H1 (cell line): ENCODE measurements at regions not wholly inside any gene's neighbourhood (a gene's known extent, or its start where the extent isn't known, plus 50 kb on each side); places are given as distances from the start of the nearest gene placed in this dataset.

Experiments used
- CEBPB ChIP-seq: IDR thresholded peaks from 2 replicates; pipeline ENCODE4 v1.6.1; 2012; ENCODE audit warnings: low read depth, low read length
- FOSL1 ChIP-seq: IDR thresholded peaks from 2 replicates; pipeline ENCODE4 v1.6.1; 2011; ENCODE audit warnings: mild to moderate bottlenecking, low read depth, low read length, moderate library complexity; ENCODE audit not compliant: insufficient read depth
- JUN ChIP-seq: IDR thresholded peaks from 2 replicates; pipeline ENCODE4 v1.6.1; 2011; ENCODE audit warnings: low read depth, mild to moderate bottlenecking, improper control_type of control experiment, low read length
- POU5F1 ChIP-seq: IDR thresholded peaks from 2 replicates; pipeline ENCODE4 v1.6.1; 2011; ENCODE audit warnings: low read depth, mild to moderate bottlenecking, low read length, moderate library complexity
- SAP30 ChIP-seq: fragments of 300-600 bp; sonication (generic); IDR thresholded peaks from 2 replicates; pipeline ENCODE4 v1.7.1; 2012; ENCODE audit warnings: low read length, moderate library complexity, mild to moderate bottlenecking, inconsistent platforms; ENCODE audit not compliant: insufficient read depth, insufficient replicate concordance
- TAF7 ChIP-seq: optimal IDR thresholded peaks from 2 replicates; pipeline ENCODE3; 2011; ENCODE audit warnings: low read depth, mild to moderate bottlenecking, inconsistent platforms, low read length, moderate library complexity, borderline replicate concordance

DNA sequence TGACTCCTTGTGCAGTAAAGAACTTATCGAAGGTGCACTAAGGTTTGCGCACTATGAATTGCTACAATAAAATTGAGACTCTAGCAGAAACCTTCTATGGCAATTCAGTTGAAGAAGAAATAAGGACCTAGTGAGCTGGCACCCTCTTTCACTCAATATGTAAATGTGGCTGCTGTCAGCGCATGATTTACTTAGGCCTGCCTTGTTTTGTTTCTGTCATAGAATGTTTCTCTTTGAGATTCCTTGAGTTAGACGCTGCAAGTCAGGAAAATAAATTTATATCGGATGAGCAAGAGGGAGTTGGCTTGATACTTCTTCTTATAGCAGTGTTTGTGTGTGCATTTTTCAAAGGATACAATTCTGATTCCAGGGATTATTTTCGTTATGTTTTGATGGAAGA is 322.1 kb downstream of the BLID start (continued):
- no peak for TF ChIP-seq TAF7
- TF ChIP-seq JUN = no peak
- no peak for TF ChIP-seq SAP30
- no peak for TF ChIP-seq FOSL1
- no peak for TF ChIP-seq POU5F1
- no peak for TF ChIP-seq CEBPB
- TF ChIP-seq, all 59 proteins: peak for 0
